Central memory CD8-positive, alpha-beta T cell (primary cell): ENCODE measurements at regions not wholly inside any gene's neighbourhood (a gene's known extent, or its start where the extent isn't known, plus 50 kb on each side); places are given as distances from the start of the nearest gene placed in this dataset.
"Not testable (repeated sequence)": the region's sequence is repeated elsewhere in the genome, so short reads cannot be mapped to it uniquely, and the experiment has no call there.

Experiments used
- ATAC-seq: fragments of 150-1000 bp; cut with Tn5 transposase; replicated peaks from 2 replicates; pipeline ENCODE4 v1.10.0; 2022; ENCODE audit warnings: mild to moderate bottlenecking, moderate FRiP score, moderate number of reproducible peaks; ENCODE audit not compliant: poor library complexity, severe bottlenecking; ENCODE audit errors: extremely low read depth
- DNase-seq, 2 donors: peaks; one replicate each; pipeline ENCODE4 v3.0.0; 2021; ENCODE audit warnings: low spot score in 2 of 2
- H3K27ac Mint-ChIP-seq: one replicate; pipeline ENCODE4 v1.8.0; 2022; ENCODE audit warnings: low read depth, mild to moderate bottlenecking, moderate library complexity, mixed read lengths
- H3K27me3 Mint-ChIP-seq: one replicate; pipeline ENCODE4 v1.8.0; 2022; ENCODE audit warnings: mixed read lengths
- H3K36me3 Mint-ChIP-seq: one replicate; pipeline ENCODE4 v1.8.0; 2022; ENCODE audit warnings: mild to moderate bottlenecking, moderate library complexity, mixed read lengths; ENCODE audit not compliant: insufficient read depth
- H3K4me1 Mint-ChIP-seq: one replicate; pipeline ENCODE4 v1.8.0; 2022; ENCODE audit warnings: mixed read lengths
- H3K4me3 Mint-ChIP-seq: one replicate; pipeline ENCODE4 v1.8.0; 2022; ENCODE audit warnings: mild to moderate bottlenecking, moderate library complexity, mixed read lengths
- H3K9me3 Mint-ChIP-seq: one replicate; pipeline ENCODE4 v1.8.0; 2022; ENCODE audit warnings: mixed read lengths

- Mint-ChIP-seq H3K27ac (no peak overlapping the region), H3K4me3 (no peak overlapping the region), H3K9me3 (no peaks in the 10 kb centered on the region), H3K36me3 (peaks cover 1% of the 10 kb centered on the region), H3K4me1 (no peaks in the 10 kb centered on the region), H3K27me3 (no peaks in the 10 kb centered on the region)
- ATAC-seq = no peak
- no peak for DNase-seq
Observed at GRCh38 chr5:101461455-101461854, 558.4 kb upstream of the ST8SIA4 start.

GRCh38 chr5:101458587-101458986 lies 555.5 kb upstream of the ST8SIA4 start:
- DNase-seq = no peak
- Mint-ChIP-seq H3K27me3 (no peaks in the 10 kb centered on the region), H3K4me1 (no peaks in the 10 kb centered on the region), H3K4me3 (no peak overlapping the region), H3K9me3 (no peaks in the 10 kb centered on the region), H3K36me3 (peaks cover 1% of the 10 kb centered on the region), H3K27ac (no peak overlapping the region)
- no peak for ATAC-seq

GRCh38 chr5:101455851-101456250 lies 552.8 kb upstream of the ST8SIA4 start:
- DNase-seq (no peak), ATAC-seq (no peak)
- no peak overlapping the region for H3K27ac Mint-ChIP-seq
- no peaks in the 10 kb centered on the region for H3K36me3 Mint-ChIP-seq
- H3K4me3 Mint-ChIP-seq = no peak overlapping the region
- H3K9me3 Mint-ChIP-seq = no peaks in the 10 kb centered on the region
- no peaks in the 10 kb centered on the region for H3K4me1 Mint-ChIP-seq
- H3K27me3 Mint-ChIP-seq = no peaks in the 10 kb centered on the region

GRCh38 chr5:101455048-101455447 lies 552.0 kb upstream of the ST8SIA4 start:
- Mint-ChIP-seq H3K27me3 (no peaks in the 10 kb centered on the region), H3K9me3 (no peaks in the 10 kb centered on the region), H3K36me3 (no peaks in the 10 kb centered on the region), H3K27ac (no peak overlapping the region), H3K4me1 (no peaks in the 10 kb centered on the region), H3K4me3 (no peak overlapping the region)
- no peak for ATAC-seq
- no peak for DNase-seq

- ATAC-seq, H3K36me3 Mint-ChIP-seq, H3K4me1 Mint-ChIP-seq, H3K27me3 Mint-ChIP-seq, H3K4me3 Mint-ChIP-seq, DNase-seq, H3K27ac Mint-ChIP-seq: not testable (repeated sequence)
- peaks cover 18% of the 10 kb centered on the region for H3K9me3 Mint-ChIP-seq
Observed at GRCh38 chr5:101442281-101442680, 539.2 kb upstream of the ST8SIA4 start.

GRCh38 chr5:101440173-101440572 lies 537.1 kb upstream of the ST8SIA4 start:
- no peaks in the 10 kb centered on the region for H3K4me1 Mint-ChIP-seq
- no peaks in the 10 kb centered on the region for H3K36me3 Mint-ChIP-seq
- H3K4me3 Mint-ChIP-seq = no peak overlapping the region
- no peak overlapping the region for H3K27ac Mint-ChIP-seq
- no peak for DNase-seq
- no peaks in the 10 kb centered on the region for H3K27me3 Mint-ChIP-seq
- no peak for ATAC-seq
- H3K9me3 Mint-ChIP-seq = peaks cover 16% of the 10 kb centered on the region

- ATAC-seq (no peak), DNase-seq (no peak)
- H3K36me3 Mint-ChIP-seq = no peaks in the 10 kb centered on the region
- H3K4me3 Mint-ChIP-seq = no peak overlapping the region
- no peak overlapping the region for H3K27ac Mint-ChIP-seq
- H3K27me3 Mint-ChIP-seq = no peaks in the 10 kb centered on the region
- peaks cover 6% of the 10 kb centered on the region for H3K9me3 Mint-ChIP-seq
- H3K4me1 Mint-ChIP-seq = no peaks in the 10 kb centered on the region
Observed at GRCh38 chr5:101437351-101437750, 534.3 kb upstream of the ST8SIA4 start.

GRCh38 chr5:101435768-101436167 lies 532.7 kb upstream of the ST8SIA4 start:
- ATAC-seq (no peak), DNase-seq (no peak)
- Mint-ChIP-seq H3K36me3 (no peaks in the 10 kb centered on the region), H3K4me3 (no peak overlapping the region), H3K27ac (no peak overlapping the region), H3K4me1 (no peaks in the 10 kb centered on the region), H3K27me3 (no peaks in the 10 kb centered on the region), H3K9me3 (peaks cover 6% of the 10 kb centered on the region)

- H3K9me3 Mint-ChIP-seq = no peaks in the 10 kb centered on the region
- DNase-seq (no peak), ATAC-seq (no peak)
- H3K27me3 Mint-ChIP-seq = no peaks in the 10 kb centered on the region
- no peak overlapping the region for H3K27ac Mint-ChIP-seq
- no peaks in the 10 kb centered on the region for H3K36me3 Mint-ChIP-seq
- H3K4me3 Mint-ChIP-seq = no peak overlapping the region
- H3K4me1 Mint-ChIP-seq = no peaks in the 10 kb centered on the region
Observed at GRCh38 chr5:101431201-101431600, 528.1 kb upstream of the ST8SIA4 start.

- H3K27ac Mint-ChIP-seq = no peak overlapping the region
- no peak overlapping the region for H3K4me3 Mint-ChIP-seq
- H3K9me3 Mint-ChIP-seq = no peaks in the 10 kb centered on the region
- no peak for DNase-seq
- no peaks in the 10 kb centered on the region for H3K27me3 Mint-ChIP-seq
- ATAC-seq = no peak
- H3K36me3 Mint-ChIP-seq = no peaks in the 10 kb centered on the region
- no peaks in the 10 kb centered on the region for H3K4me1 Mint-ChIP-seq
Observed at GRCh38 chr5:101430551-101430950, 527.5 kb upstream of the ST8SIA4 start.

- Mint-ChIP-seq H3K27ac (no peak overlapping the region), H3K4me1 (no peaks in the 10 kb centered on the region), H3K27me3 (no peaks in the 10 kb centered on the region), H3K4me3 (no peak overlapping the region), H3K9me3 (no peaks in the 10 kb centered on the region), H3K36me3 (no peaks in the 10 kb centered on the region)
- ATAC-seq (no peak), DNase-seq (no peak)
Observed at GRCh38 chr5:101429241-101429640, 526.2 kb upstream of the ST8SIA4 start.

GRCh38 chr5:101425339-101425859 lies 522.3 kb upstream of the ST8SIA4 start:
- H3K36me3 Mint-ChIP-seq = no peaks in the 10 kb centered on the region
- H3K27ac Mint-ChIP-seq = no peak overlapping the region
- H3K4me3 Mint-ChIP-seq = no peak overlapping the region
- ATAC-seq (no peak), DNase-seq (no peak)
- H3K9me3 Mint-ChIP-seq = no peaks in the 10 kb centered on the region
- no peaks in the 10 kb centered on the region for H3K27me3 Mint-ChIP-seq
- no peaks in the 10 kb centered on the region for H3K4me1 Mint-ChIP-seq

GRCh38 chr5:101424530-101425175 lies 521.6 kb upstream of the ST8SIA4 start:
- no peaks in the 10 kb centered on the region for H3K36me3 Mint-ChIP-seq
- H3K27ac Mint-ChIP-seq = no peak overlapping the region
- no peak overlapping the region for H3K4me3 Mint-ChIP-seq
- no peaks in the 10 kb centered on the region for H3K9me3 Mint-ChIP-seq
- ATAC-seq (no peak), DNase-seq (no peak)
- no peaks in the 10 kb centered on the region for H3K27me3 Mint-ChIP-seq
- no peaks in the 10 kb centered on the region for H3K4me1 Mint-ChIP-seq
